ENCODE measurements at regions not wholly inside any gene's neighbourhood (a gene's known extent, or its start where the extent isn't known, plus 50 kb on each side); places are given as distances from the start of the nearest gene placed in this dataset.

GRCh38 chr1:178645808-178646200 lies 79.2 kb upstream of the RALGPS2 start:
- no peak for DNase-seq
- Histone ChIP-seq H3K27ac (ENCODE audit: low read depth, low read length) (no peak overlapping the region), H3K36me3 (ENCODE audit: control insufficient read depth, insufficient read depth, low read length) (no peaks in the 10 kb centered on the region), H3K27me3 (ENCODE audit: control insufficient read depth, insufficient read depth, low read length, poor library complexity, severe bottlenecking) (no peaks in the 10 kb centered on the region), H3K4me1 (ENCODE audit: control insufficient read depth, insufficient read depth, low read length) (peaks cover 3% of the 10 kb centered on the region), H3K9me3 (ENCODE audit: control insufficient read depth, low read length) (no peaks in the 10 kb centered on the region), H3K9ac (ENCODE audit: extremely low read depth, low read length, poor library complexity, severe bottlenecking) (no peak overlapping the region), H3K4me3 (ENCODE audit: low read length) (no peak overlapping the region)
- WGBS, 2 experiments (ENCODE audit: insufficient coverage in 1 of 2, insufficient read length in 1 of 2): 95% methylated on average over 1 of the region's 2 CpGs; no CpG with 5 or more reads in 1 of the 2 experiments
- Mint-ChIP-seq H3K27ac (no peak overlapping the region), H3K4me1 (peaks cover 7% of the 10 kb centered on the region), H3K9me3 (no peaks in the 10 kb centered on the region), H3K27me3 (ENCODE audit: insufficient read depth) (no peaks in the 10 kb centered on the region), H3K4me3 (no peak overlapping the region), H3K36me3 (ENCODE audit: low read depth) (no peaks in the 10 kb centered on the region)
- no peak for TF ChIP-seq CTCF (conservative IDR thresholded peaks at IDR 0.05)

- no peaks in the 10 kb centered on the region for H3K36me3 ChIP-seq (ENCODE audit: control insufficient read depth, insufficient read depth, low read length)
- Mint-ChIP-seq H3K36me3 (ENCODE audit: low read depth) (no peaks in the 10 kb centered on the region), H3K27me3 (ENCODE audit: insufficient read depth) (no peaks in the 10 kb centered on the region), H3K4me3 (no peak overlapping the region), H3K9me3 (no peaks in the 10 kb centered on the region), H3K27ac (no peak overlapping the region), H3K4me1 (peaks cover 7% of the 10 kb centered on the region)
- H3K27me3 ChIP-seq (ENCODE audit: control insufficient read depth, insufficient read depth, low read length, poor library complexity, severe bottlenecking): no peaks in the 10 kb centered on the region
- DNase-seq: no peak
- no peak overlapping the region for H3K4me3 ChIP-seq (ENCODE audit: low read length)
- H3K9me3 ChIP-seq (ENCODE audit: control insufficient read depth, low read length): no peaks in the 10 kb centered on the region
- peaks cover 3% of the 10 kb centered on the region for H3K4me1 ChIP-seq (ENCODE audit: control insufficient read depth, insufficient read depth, low read length)
- no peak overlapping the region for H3K27ac ChIP-seq (ENCODE audit: low read depth, low read length)
- 92 to 96% methylated on average over 4 to 5 of the region's 5 CpGs for WGBS, 2 experiments (ENCODE audit: insufficient coverage in 1 of 2, insufficient read length in 1 of 2)
- TF ChIP-seq CTCF (conservative IDR thresholded peaks at IDR 0.05): no peak
- no peak overlapping the region for H3K9ac ChIP-seq (ENCODE audit: extremely low read depth, low read length, poor library complexity, severe bottlenecking)
Observed at GRCh38 chr1:178646821-178647220, 78.2 kb upstream of the RALGPS2 start.

- Histone ChIP-seq H3K4me1 (ENCODE audit: control insufficient read depth, insufficient read depth, low read length) (peaks cover 3% of the 10 kb centered on the region), H3K27ac (ENCODE audit: low read depth, low read length) (no peak overlapping the region), H3K4me3 (ENCODE audit: low read length) (no peak overlapping the region), H3K9me3 (ENCODE audit: control insufficient read depth, low read length) (no peaks in the 10 kb centered on the region), H3K9ac (ENCODE audit: extremely low read depth, low read length, poor library complexity, severe bottlenecking) (no peak overlapping the region), H3K27me3 (ENCODE audit: control insufficient read depth, insufficient read depth, low read length, poor library complexity, severe bottlenecking) (no peaks in the 10 kb centered on the region), H3K36me3 (ENCODE audit: control insufficient read depth, insufficient read depth, low read length) (no peaks in the 10 kb centered on the region)
- Mint-ChIP-seq H3K9me3 (no peaks in the 10 kb centered on the region), H3K27me3 (ENCODE audit: insufficient read depth) (no peaks in the 10 kb centered on the region), H3K36me3 (ENCODE audit: low read depth) (no peaks in the 10 kb centered on the region), H3K4me3 (no peak overlapping the region), H3K27ac (no peak overlapping the region), H3K4me1 (peaks cover 7% of the 10 kb centered on the region)
- 97 to 98% methylated on average over 9 to 11 of the region's 11 CpGs for whole genome bisulfite sequencing, 2 experiments (ENCODE audit: insufficient coverage in 1 of 2, insufficient read length in 1 of 2)
- TF ChIP-seq CTCF (conservative IDR thresholded peaks at IDR 0.05): no peak
- DNase-seq: no peak
Observed at GRCh38 chr1:178648151-178648550, 76.9 kb upstream of the RALGPS2 start.
